A673 (cell line): ENCODE measurements at regions not wholly inside any gene's neighbourhood (a gene's known extent, or its start where the extent isn't known, plus 50 kb on each side); places are given as distances from the start of the nearest gene placed in this dataset.

Source experiments
- CTCF ChIP-seq: fragments of 300-800, 200-600 bp; sonication (generic); conservative IDR thresholded peaks from 2 replicates; pipeline ENCODE4 v1.5.1; 2017; ENCODE audit warnings: low read depth, mild to moderate bottlenecking, antibody characterized with exemption, low read length, moderate library complexity, mixed read lengths
- EZH2 ChIP-seq: fragments of 200-600 bp; sonication (generic); IDR thresholded peaks from 2 replicates; pipeline ENCODE4 v1.6.1; 2017; ENCODE audit warnings: borderline replicate concordance, low read depth, mild to moderate bottlenecking, mixed read lengths, antibody characterized with exemption, low read length; ENCODE audit not compliant: poor library complexity, severe bottlenecking

- TF ChIP-seq CTCF (no peak), EZH2 (no peak)
These were observed 267.2 kb downstream of the ENGASE start for GRCh38 chr17:79341816-79342215.
